ENCODE measurements at regions not wholly inside any gene's neighbourhood (a gene's known extent, or its start where the extent isn't known, plus 50 kb on each side); places are given as distances from the start of the nearest gene placed in this dataset.

- Histone ChIP-seq H3K4me3 (no peak overlapping the region), H3K27ac (no peak overlapping the region)
Observed at GRCh38 chr2:120401275-120402066, 55.5 kb downstream of the INHBB start.

GRCh38 chr2:120402067-120402433, 56.1 kb downstream of the INHBB start:
- Histone ChIP-seq H3K4me3 (no peak overlapping the region), H3K27ac (no peak overlapping the region)

DNA sequence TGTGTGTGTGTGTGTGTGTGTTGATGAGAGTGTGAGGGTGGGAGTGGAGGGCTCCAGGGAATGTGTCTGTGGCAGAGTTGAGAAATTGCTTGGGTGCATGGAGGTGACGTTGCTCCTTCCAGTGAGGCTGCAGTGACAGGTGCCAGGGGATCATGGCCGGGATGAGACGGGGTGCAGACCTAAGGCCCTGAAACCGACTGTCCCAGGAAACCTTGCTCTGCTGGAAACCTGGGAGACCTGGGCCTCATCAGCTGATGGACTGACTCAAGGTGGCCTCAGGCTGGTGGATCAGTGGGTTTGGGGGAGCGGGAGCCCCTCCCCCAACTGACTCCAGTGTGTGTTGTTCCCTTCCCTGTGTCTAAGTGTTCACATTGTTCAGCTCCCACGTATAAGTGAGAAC, 56.6 kb downstream of the INHBB start:
- Histone ChIP-seq H3K27ac (no peak overlapping the region), H3K4me3 (no peak overlapping the region)

DNA sequence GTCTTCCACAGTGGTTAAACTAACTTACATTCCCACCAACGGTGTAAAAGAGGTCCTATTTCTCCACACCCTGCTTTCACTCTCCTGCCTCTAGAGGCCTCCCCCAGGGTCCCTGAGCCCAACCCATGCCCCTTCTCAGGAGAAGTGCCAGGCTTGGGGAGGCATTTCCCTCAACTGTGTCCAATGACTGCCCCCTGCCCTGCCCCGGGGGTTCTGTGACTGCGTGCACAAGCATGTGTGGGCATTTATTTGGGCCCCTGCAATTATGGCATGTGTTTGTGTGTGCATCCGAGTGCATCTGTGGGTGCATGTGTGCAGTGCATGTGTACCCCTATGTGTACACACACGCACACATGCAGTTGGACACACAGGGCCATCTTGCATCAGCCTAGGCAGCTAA, 57.3 kb downstream of the INHBB start:
- Histone ChIP-seq H3K4me3 (no peak overlapping the region), H3K27ac (no peak overlapping the region)

DNA sequence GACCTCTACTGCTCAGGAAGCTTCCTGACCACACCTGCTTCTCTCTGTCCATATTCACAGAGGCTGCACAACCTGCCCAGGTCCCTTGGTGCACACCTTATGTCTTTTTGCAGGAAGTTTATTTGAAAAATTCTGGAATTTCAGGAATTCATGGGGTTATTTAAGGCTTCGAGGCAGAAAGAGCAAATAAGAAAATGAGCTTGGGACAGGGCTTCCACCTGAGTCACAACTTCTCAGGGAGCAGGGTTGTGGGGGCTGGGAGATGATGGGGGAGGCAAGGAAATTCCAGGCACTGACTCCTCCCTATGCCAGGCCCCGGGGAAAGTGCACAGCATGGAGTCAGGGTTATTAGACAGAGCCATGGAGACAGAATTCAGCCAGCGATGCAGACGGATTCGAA, 57.7 kb downstream of the INHBB start:
- no peak overlapping the region for H3K4me3 ChIP-seq

GRCh38 chr2:120404274-120404673, 58.3 kb downstream of the INHBB start:
- H3K4me3 ChIP-seq, result no peak overlapping the region

More for the DNA sequence above, 57.7 kb downstream of the INHBB start:
- H3K27ac ChIP-seq, result no peak overlapping the region

GRCh38 chr2:120404941-120405758, 59.2 kb downstream of the INHBB start:
- H3K4me3 ChIP-seq, result no peak overlapping the region
- H3K27ac ChIP-seq, result no peak overlapping the region

More at GRCh38 chr2:120404274-120404673, 58.3 kb downstream of the INHBB start:
- no peak overlapping the region for H3K27ac ChIP-seq

DNA sequence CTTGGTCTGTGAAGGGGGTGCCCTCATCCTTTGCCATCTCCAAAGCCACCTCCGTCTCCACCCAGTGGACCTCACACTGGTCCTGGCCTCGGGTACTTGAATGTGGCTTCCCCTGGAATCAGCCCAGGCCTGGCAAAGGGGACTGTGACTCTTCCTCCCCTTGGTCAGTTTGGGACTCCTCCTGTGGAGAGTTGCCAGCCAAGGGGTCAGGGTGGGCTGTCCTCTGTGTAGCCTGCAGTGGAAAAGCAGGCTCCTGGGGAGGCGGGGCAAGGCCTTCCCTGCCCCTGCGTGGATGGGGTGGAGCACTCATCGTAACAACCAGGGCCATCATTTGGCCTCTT, 59.8 kb downstream of the INHBB start:
- no peak overlapping the region for H3K4me3 ChIP-seq
- H3K27ac ChIP-seq, result no peak overlapping the region

DNA sequence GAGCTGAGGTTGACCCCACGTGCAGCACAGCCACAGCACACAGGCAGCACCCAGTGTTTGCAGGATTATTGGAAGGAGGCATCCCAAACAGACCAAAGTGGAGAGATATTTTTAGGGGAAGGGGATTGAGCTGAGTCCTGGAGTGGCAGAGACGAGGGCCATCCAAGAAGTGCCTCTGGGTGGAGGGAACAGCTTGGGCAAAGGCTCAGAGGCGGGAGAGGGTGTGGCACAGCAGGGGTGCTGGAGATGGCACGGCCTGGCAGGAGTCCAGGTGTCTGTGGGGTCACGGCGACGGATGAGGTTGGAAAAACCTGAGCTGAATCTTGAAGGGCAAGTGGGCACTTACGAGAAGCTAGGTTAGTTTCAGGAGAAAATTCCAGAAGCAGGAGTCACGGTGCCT, 60.6 kb downstream of the INHBB start:
- no peak overlapping the region for H3K27ac ChIP-seq

GRCh38 chr2:120410487-120410886, 64.6 kb downstream of the INHBB start:
- Histone ChIP-seq H3K4me3 (no peak overlapping the region), H3K27ac (no peak overlapping the region)

More for the DNA sequence above, 60.6 kb downstream of the INHBB start:
- no peak overlapping the region for H3K4me3 ChIP-seq

DNA sequence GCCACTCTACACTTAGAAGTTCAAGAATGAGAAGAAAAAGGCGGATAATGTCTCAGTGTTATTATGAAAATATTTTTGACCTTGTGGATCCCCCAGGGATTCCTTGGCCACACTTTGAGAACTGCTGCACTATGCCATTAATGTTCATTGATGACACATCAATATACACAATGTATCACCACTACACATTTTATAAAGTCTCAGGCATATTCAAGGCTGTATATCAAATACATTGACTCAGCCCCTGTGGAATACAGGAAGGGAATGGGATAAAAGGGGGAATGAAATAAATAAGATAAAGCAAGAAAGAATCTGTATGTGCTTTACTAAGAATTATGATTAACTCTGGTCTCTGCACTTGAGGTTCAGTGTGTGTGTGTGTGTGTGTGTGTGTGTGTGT, 69.1 kb downstream of the INHBB start:
- H3K4me3 ChIP-seq, result no peak overlapping the region

GRCh38 chr2:120415728-120416509, 70.0 kb downstream of the INHBB start:
- Histone ChIP-seq H3K27ac (no peak overlapping the region), H3K4me3 (no peak overlapping the region)

More for the DNA sequence above, 69.1 kb downstream of the INHBB start:
- no peak overlapping the region for H3K27ac ChIP-seq

GRCh38 chr2:120418174-120418787, 72.3 kb downstream of the INHBB start:
- H3K27ac ChIP-seq, result no peak overlapping the region
- H3K4me3 ChIP-seq, result no peak overlapping the region

DNA sequence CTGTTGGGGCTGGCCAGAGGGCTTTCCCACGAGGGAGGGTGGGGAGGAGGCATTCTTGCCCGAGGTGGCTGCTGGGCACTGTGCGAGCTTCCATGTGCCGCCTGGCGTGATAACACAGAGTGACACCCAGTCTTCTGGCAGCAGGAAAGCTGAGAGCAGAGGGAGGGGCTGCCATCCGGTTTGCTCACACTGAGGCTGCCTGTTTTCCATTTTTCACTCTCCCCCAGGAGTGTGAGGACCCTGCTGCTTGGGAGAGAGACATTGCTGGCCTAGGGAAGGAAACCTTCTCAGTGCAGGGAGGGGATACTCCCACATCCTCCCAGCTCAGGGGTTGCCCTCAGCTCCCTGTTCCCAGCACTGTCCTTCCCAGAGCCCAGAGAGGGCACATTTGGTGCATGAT, 73.1 kb downstream of the INHBB start:
- no peak overlapping the region for H3K4me3 ChIP-seq
- H3K27ac ChIP-seq, result no peak overlapping the region

- no peak overlapping the region for H3K4me3 ChIP-seq
- H3K27ac ChIP-seq, result no peak overlapping the region
Observed at GRCh38 chr2:120419955-120420354, 74.0 kb downstream of the INHBB start.

- no peak overlapping the region for H3K27ac ChIP-seq
Observed at GRCh38 chr2:120421126-120421829, 75.3 kb downstream of the INHBB start.

GRCh38 chr2:120421830-120422175, 75.9 kb downstream of the INHBB start:
- Histone ChIP-seq H3K27ac (no peak overlapping the region), H3K4me3 (no peak overlapping the region)

More at GRCh38 chr2:120421126-120421829, 75.3 kb downstream of the INHBB start:
- no peak overlapping the region for H3K4me3 ChIP-seq

DNA sequence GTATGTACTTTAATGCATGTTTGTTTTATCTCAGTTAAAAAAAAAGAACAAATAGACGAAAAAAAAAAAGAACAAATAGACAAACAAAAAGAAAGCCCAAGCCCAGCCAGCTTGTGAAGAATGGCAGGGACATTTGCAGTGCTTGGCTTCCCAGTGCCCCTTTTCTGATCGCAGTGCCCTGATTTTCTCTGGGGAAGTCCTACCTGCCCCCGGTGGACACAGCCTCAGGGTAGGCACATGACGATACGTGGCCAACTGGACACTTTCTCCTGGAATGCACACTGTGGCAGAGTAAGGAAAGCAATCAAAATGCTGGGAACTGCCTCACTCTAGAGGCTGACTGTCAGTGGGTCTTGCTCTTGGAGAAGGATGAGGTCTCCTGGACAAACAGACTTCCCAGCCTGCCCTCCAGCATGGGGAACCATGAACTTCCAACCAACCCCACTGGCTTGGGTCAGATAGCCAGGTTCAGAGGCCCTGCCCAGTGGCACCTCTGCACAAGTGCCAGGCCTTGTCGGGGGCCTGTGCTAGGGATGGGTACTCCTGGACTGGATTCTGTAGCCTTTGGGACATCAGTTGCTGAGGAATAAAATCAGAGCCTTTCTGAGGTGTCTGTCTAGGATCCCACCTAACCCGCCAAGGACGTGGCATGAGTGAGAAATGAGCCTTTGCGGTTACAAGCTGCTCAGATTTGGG, 76.7 kb downstream of the INHBB start:
- Histone ChIP-seq H3K4me3 (no peak overlapping the region), H3K27ac (no peak overlapping the region)

Data from skin epidermis (tissue), 12 donors.